Lower leg skin (tissue), 4 donors: ENCODE measurements at regions not wholly inside any gene's neighbourhood (a gene's known extent, or its start where the extent isn't known, plus 50 kb on each side); places are given as distances from the start of the nearest gene placed in this dataset.

Experiments used
- DNase-seq, 2 donors: peaks; one replicate each; pipeline ENCODE4 v3.0.0-alpha.2; 2019; ENCODE audit warnings: low spot score in 2 of 2
- H3K4me3 ChIP-seq: fragments of 200-600 bp; sonication (generic); 2 replicates; pipeline ENCODE4 v1.5.1; 2017; ENCODE audit warnings: mild to moderate bottlenecking, low read depth; ENCODE audit not compliant: poor library complexity, severe bottlenecking
- POLR2A ChIP-seq, 2 donors: fragments of 450-650 bp; IDR thresholded peaks; one replicate each; pipeline ENCODE4 v1.6.1; 2016 to 2017; ENCODE audit warnings: antibody characterized with exemption in 2 of 2, mild to moderate bottlenecking in 1 of 2, moderate library complexity in 1 of 2
- WGBS, 2 donors: methylation state at CpG; one replicate each; pipeline ENCODE4 v1.1.5; 2018; 5-methylcytosine and 5-hydroxymethylcytosine counted together
- intact Hi-C: fragments of 100-400 bp; cut with DNase I; formaldehyde crosslinking; loops from one replicate; pipeline ENCODE4 v1.15.0; 2023; ENCODE audit warnings: low total_unique reads
- TF ChIP-seq, protein P1 (sequence below), 3 donors: fragments of 450-650 bp; IDR thresholded peaks; one replicate each; pipeline ENCODE4 v1.5.1; 2016; ENCODE audit warnings: antibody characterized with exemption in 3 of 3, mild to moderate bottlenecking in 3 of 3, moderate library complexity in 2 of 3

DNA sequence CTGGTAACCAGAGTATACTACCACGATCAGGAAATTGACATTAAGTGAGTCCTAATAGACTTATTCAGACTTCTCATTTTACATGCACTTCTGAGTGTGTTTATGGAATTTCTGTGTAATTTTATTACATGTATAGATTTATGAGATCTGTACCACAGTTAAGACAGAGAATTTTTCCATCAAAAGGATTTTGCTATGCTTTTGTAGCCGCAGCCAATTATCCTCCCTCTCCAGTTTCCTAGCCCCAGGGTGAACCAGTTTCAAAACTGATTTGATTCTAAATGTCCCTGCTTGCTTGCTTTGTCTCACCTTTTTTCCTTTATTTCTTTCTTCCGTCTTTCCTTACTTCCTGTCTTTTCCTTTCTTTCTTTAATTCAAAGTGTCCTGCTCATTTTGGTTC, 661.2 kb upstream of the BCHE start:
- intact Hi-C loops: no loop called here
- WGBS, 2 donors: 31 to 32% methylated on average over 3 of the region's 3 CpGs
- TF ChIP-seq, protein P1, sequence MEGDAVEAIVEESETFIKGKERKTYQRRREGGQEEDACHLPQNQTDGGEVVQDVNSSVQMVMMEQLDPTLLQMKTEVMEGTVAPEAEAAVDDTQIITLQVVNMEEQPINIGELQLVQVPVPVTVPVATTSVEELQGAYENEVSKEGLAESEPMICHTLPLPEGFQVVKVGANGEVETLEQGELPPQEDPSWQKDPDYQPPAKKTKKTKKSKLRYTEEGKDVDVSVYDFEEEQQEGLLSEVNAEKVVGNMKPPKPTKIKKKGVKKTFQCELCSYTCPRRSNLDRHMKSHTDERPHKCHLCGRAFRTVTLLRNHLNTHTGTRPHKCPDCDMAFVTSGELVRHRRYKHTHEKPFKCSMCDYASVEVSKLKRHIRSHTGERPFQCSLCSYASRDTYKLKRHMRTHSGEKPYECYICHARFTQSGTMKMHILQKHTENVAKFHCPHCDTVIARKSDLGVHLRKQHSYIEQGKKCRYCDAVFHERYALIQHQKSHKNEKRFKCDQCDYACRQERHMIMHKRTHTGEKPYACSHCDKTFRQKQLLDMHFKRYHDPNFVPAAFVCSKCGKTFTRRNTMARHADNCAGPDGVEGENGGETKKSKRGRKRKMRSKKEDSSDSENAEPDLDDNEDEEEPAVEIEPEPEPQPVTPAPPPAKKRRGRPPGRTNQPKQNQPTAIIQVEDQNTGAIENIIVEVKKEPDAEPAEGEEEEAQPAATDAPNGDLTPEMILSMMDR (IDR thresholded peaks at IDR 0.05): no peak
- no peak for TF ChIP-seq POLR2A (IDR thresholded peaks at IDR 0.05)
- no peak for DNase-seq
- no peak overlapping the region for H3K4me3 ChIP-seq

DNA sequence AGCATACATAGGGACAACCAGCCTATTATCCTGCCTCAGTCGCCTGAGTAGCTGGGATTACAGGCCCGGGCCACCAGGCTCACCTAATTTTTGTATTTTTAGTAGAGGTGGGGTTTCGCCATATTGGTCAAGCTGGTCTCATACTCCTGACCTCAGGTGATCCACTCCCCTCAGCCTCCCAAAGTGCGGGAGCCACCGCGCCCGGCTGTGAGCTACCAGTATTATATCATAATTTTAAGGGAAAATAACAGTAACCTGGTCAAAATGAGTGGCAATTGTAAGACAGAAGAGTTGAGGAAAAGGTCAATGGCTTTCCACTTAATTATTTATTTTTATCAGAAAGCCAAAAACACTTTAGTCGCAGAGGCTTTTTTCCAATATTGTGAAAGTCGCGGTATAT, 652.6 kb upstream of the BCHE start:
- intact Hi-C loops: no loop called here
- TF ChIP-seq, protein P1 (IDR thresholded peaks at IDR 0.05): no peak
- 96 to 98% methylated on average over 10 of the region's 10 CpGs for WGBS, 2 donors
- DNase-seq: no peak
- H3K4me3 ChIP-seq: no peak overlapping the region

DNA sequence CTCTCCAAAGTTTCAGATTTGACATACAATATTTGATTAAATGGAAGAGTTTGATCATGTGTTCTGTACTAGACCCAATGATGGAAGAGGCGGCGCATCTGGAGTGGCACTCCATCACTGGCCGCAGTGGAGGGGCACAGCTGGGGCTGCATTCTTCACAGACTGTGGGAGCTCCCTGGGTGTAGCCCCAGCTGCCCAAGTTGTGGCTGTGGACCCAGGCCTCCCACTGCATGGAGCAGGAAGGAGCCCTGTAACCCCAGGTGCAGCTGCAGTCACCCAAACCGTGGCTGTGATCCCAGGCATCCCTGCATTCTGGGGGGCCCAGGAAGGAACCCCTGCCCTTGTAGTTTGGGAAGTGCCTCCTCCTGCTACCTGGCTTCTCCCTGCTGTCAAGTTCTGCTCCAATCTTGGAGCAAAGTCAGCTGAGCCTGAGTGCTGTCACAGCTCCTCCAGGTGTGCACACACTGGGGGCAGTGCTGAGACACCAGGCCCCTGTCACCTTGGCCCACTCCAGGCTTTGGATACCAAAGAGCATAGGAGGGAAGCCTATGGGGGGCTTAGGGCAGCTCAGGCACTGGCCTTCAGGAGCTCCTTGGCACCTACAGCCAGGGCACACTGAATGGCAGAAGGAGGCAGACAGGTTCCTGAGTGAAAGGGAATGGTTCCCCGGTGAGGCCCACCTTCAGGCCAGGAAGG, 651.9 kb upstream of the BCHE start:
- no peak for DNase-seq
- H3K4me3 ChIP-seq: no peak overlapping the region
- TF ChIP-seq, protein P1 (IDR thresholded peaks at IDR 0.05): no peak
- no peak for TF ChIP-seq POLR2A (IDR thresholded peaks at IDR 0.05)
- 92% methylated on average over 5 of the region's 5 CpGs for WGBS, 2 donors
- intact Hi-C loops: no loop called here

DNA sequence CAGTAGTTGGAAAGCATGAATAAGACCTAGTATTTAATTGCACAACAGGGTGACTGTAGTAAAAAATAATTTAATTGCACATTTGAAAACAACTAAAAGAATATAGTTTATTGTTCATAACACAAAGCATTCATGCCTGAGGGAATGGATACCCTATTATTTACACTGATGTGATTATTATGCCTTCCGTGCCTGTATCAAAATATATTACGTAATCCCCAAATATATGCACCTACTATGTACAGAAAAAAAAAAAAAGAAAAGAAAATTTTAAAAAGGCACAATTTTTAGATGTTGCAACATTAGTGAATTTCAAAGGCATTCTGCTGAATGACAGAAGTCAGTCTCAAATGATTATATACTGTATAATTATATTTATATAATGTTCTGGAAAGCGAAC, 647.2 kb upstream of the BCHE start:
- intact Hi-C loops: no loop called here
- TF ChIP-seq, protein P1 (IDR thresholded peaks at IDR 0.05): no peak
- no peak for TF ChIP-seq POLR2A (IDR thresholded peaks at IDR 0.05)
- DNase-seq: no peak
- WGBS, 2 donors: 68 to 83% methylated on average over 3 of the region's 3 CpGs
- no peak overlapping the region for H3K4me3 ChIP-seq

DNA sequence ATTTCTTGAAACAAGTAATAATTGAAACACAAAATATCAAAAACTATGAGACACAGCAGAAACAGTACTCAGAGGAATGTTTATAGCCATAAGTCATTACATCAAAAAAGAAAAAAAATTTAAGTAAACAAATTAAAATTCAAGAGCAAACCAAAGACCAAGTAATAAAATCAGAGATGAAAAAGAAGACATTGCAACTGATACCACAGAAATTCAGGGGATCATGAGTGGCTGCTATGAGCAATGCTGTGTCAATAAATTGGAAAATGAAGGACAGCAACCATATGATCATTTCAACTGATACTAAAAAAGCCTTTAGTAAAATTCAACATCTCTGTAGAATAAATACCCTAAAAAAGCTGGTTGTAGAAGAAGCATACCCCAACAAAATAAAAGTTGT, 644.1 kb upstream of the BCHE start:
- DNase-seq: no peak
- no peak overlapping the region for H3K4me3 ChIP-seq
- intact Hi-C loops: no loop called here
- TF ChIP-seq, protein P1 (IDR thresholded peaks at IDR 0.05): no peak
- no peak for TF ChIP-seq POLR2A (IDR thresholded peaks at IDR 0.05)

DNA sequence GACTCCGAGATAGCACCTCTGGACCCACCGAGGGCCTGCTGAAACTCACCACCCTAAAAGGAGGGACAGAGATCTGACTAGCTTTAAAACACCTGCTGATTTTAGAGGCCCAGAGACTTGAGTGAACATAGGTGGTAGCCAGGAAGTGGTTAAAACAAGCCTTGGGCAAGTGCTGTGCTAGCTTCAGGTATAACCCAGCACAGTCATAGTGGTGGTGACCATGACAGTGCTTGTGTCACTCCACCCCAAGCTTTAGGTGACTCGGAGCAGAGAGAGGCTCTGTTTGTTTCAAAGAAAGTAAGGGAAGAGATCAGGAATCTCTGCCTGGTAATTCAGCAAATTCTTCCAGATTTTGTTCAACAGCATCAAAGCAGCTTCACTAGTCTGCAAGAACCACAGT, 641.1 kb upstream of the BCHE start:
- no peak overlapping the region for H3K4me3 ChIP-seq
- 69 to 73% methylated on average over 3 of the region's 3 CpGs for WGBS, 2 donors
- intact Hi-C loops: no loop called here
- DNase-seq: no peak
- TF ChIP-seq, protein P1 (IDR thresholded peaks at IDR 0.05): no peak
- TF ChIP-seq POLR2A (IDR thresholded peaks at IDR 0.05): no peak
